Posterior cingulate gyrus (tissue), 11 donors: ENCODE measurements at regions not wholly inside any gene's neighbourhood (a gene's known extent, or its start where the extent isn't known, plus 50 kb on each side); places are given as distances from the start of the nearest gene placed in this dataset.
"Not testable (repeated sequence)": the region's sequence is repeated elsewhere in the genome, so short reads cannot be mapped to it uniquely, and the experiment has no call there.

Experiments used
- DNase-seq, 10 donors: peaks; one replicate each; pipeline versions ENCODE4 v3.0.0 to v3.0.0-alpha.2; 2020 to 2021; ENCODE audit warnings: mixed read lengths in 3 of 10
- intact Hi-C: fragments of 100-400 bp; cut with DNase I; formaldehyde crosslinking; loops from one replicate; pipeline ENCODE4 v1.15.1; 2023

DNA sequence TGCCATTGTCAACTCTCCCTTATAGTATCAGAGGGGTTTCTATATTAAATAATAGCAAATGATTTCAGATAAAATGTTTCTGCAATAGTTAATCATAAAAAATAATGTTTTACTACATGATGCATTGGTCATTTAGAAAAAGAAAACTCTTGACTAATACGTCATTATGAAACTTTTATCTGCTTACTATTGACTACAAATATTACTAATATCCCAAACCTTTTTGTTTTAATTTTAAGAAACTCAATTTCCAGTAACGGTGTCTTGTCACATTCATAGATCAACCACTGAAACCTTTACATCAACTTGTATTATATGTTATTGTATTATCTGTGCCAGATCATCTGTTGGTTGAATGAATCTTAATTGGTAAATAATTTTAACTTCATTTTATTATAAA is 482.9 kb upstream of the SLC35B3 start:
- intact Hi-C loops: no loop called here
- DNase-seq: no peak

DNA sequence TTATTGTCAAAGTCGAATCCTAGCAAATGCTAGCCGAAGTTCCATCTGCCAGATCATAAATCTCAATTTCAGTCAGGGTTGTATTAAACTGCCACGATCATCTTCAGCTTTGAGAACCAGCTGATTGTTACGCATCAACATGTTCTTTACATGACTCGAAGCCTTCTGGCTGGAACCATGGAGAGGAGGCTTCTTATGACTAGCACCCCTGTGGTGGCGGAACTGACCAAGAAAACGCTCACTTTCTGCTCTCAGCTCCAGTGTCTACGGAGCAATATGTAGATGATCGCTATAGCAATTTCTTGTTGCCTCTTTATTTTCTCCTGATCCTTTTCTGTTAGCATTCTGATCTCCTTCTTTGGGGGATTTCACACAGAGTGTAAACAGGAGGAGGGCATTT is 479.4 kb upstream of the SLC35B3 start:
- intact Hi-C loops: no loop called here
- peak in 1 of 10 donors; percentile 55 for DNase-seq

DNA sequence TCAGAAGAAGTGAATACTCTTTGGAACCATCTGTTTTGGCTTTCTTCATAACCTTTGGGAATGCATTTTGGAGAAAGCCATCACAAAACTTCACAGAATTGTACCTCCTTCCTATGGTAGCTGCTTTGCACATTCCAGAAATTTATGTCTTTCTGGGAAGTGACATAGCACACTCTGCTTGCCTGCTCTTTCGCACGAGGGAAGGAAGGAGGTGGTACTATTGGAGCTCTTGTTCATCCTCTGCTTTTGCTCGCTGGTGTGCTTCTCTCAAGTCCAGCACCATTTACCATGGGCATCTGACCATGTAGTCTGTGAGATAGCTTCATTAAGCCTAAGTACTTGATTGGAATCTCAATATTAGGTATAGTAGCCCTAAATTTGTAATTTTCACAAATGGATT is 473.3 kb upstream of the SLC35B3 start:
- intact Hi-C loops: no loop called here

DNA sequence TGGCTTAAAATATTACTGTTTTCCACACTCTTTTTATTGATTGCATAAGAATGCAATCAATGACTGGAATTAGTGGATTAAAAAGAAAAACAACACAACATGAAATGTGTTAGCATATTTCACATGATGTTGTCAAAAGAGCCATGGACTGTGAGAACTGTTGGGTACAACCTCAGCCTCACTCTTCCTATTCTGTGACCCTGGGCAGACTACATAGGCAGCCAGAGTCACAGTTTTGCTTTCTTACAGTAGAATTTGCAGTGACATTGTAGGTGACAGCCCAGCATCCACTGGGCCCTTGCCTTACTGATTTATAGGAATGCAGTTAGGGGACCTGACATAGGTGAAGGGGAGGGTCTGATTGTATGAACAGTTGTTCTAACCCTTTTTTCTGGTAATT is 471.4 kb upstream of the SLC35B3 start:
- no peak for DNase-seq
- intact Hi-C loops: no loop called here

More for the DNA sequence above, 473.3 kb upstream of the SLC35B3 start:
- no peak for DNase-seq

DNA sequence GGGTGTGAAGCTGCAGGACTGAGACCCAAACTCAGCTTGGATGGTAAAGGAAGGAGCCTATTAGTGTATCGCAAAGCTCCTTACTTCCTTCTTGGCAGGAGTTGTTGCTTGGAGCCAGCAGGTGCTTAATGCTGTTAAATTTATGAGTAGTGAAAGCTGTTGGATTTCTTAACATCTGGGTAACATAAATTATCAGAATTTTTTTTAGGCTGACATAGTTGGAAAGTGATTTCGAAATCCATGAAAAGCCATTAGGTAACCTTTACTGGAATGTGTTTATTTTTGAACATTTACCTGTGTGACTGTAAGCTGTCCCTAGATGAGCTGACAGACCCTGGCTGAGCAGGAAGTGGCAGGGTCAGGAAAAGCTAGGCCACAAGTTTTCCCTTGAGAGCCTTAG is 470.4 kb upstream of the SLC35B3 start:
- intact Hi-C loops: no loop called here
- no peak for DNase-seq

DNA sequence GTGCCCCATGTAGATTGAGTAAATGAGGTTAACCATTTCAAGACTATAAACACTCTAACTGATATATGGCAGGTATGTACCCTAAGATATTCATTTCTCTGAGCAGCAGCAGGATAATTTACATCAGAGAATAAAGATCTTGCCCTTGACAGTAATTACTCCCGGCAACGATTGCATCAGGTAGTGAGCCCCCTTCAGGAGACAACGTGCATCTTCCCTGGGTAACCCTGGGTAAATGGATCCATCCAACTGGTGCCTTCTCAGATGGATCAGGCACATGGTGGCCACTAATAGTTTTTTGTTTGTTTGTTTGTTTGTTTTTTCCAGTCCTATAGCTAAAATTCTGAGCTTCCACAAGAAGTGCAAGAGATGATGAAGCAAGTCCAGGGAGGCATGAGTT is 469.4 kb upstream of the SLC35B3 start:
- DNase-seq: no peak
- intact Hi-C loops: no loop called here

DNA sequence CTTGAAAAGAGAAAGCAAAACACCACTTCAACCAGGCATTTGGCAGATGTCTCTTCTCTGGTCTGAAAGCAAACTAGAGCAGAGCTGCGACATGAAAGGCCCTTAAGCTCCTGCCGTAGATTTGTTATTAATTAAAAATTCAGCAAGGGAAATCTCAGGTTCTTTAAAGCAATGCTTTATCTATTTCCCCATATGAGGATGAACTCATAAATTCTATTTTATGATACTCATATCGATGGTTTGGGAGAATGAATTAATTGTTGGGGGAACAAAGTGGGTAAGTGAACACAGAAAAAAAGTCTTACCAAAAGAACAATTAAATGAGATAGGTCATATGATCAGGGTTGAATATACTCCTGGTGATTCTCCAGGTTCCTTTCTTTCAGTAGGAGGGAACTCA is 464.7 kb upstream of the SLC35B3 start:
- intact Hi-C loops: no loop called here
- no peak for DNase-seq

DNA sequence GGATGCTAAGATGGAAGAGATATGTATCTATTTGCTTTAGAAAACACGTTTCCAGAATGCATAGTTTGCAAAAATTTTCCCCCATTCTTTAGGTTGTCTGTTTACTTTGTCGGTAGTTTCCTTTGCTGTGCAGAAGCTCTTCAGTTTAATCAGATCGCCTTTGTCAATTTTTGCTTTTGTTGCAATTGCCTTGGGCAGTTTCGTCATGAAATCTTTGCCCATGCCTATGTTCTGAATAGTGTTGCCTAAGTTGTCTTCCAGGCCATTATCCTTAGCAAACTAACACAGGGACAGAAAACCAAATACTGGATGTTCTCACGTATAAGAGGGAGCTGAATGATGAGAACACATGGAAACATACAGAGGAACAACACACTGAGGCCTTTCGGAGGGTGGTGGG is 454.2 kb upstream of the SLC35B3 start:
- intact Hi-C loops: no loop called here

DNA sequence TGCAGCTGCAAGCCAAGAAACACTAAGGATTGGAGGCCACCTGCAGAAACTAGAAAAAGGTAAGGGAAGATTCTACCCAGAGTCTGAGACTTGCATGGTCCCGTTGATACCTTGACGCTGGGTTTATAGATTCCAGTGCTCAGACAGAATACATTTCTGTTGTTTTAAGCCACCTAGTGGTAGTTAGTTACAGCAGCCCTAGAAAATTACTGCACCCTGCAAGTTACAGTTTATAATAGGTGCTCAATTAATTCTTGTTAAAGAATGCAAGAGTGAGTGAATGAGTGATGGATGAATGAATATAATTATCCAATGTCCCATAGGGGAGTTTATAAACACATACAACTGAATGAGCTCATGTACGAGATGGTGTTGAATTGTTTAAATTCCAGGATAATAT is 453.1 kb upstream of the SLC35B3 start:
- intact Hi-C loops: no loop called here
- no peak for DNase-seq

More for the DNA sequence above, 454.2 kb upstream of the SLC35B3 start:
- DNase-seq: no peak

DNA sequence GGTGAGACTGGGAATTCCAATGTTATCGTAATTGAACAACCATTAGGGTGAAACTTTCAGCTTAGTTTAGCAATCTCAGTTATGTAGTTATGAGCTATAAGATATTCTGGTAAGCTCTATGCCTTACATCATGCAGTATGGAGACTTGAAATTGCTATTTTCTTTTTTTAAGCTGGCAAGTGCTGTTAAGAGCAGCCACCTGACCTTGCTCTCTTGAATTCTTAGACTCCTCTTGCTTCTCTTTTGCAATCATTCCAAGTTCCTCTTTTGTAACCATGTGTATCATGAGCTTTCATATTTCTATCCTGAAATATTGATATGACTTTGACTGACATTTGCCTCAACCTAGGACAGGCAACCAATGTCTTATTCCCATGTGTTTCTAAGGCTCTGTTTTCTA is 446.3 kb upstream of the SLC35B3 start:
- DNase-seq: no peak
- intact Hi-C loops: no loop called here

DNA sequence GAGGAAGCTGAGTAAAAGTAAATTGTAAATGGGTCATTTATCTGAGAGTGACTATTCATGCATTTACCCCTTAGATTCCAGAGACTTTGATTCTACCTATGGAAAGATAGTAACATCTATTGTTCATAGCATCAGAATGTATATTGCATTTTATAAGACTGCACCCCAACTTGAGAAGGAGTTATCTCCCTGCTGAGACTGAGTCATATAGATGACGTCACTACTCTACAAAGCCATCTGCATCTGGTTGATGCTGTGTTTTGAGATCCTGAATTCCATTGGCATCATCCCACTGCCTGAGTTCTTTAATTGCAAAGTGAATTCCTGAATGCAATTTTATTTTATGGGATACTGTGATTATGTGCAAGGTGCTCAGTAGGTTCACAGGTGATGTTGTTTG is 444.0 kb upstream of the SLC35B3 start:
- intact Hi-C loops: no loop called here
- DNase-seq: no peak

DNA sequence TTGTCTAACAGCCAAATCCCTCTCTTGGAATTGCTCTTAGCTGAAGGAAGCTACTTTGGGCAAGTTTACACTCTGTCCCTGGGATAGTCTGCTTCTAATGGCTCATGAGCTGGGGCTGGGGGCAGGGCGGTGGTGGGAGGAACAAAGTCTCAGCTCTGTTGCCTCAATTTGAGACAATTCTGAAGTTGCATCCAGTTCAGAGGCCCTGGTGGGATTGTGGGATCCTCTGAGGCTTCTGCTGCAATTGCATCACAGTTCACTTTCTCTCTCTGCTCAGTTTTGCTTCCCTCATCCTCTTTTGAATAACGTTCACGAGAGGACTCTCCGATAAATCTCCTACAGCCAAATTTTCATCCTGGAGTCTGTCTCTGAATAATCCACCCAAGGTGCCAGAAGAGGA is 440.6 kb upstream of the SLC35B3 start:
- intact Hi-C loops: no loop called here
- DNase-seq: no peak

DNA sequence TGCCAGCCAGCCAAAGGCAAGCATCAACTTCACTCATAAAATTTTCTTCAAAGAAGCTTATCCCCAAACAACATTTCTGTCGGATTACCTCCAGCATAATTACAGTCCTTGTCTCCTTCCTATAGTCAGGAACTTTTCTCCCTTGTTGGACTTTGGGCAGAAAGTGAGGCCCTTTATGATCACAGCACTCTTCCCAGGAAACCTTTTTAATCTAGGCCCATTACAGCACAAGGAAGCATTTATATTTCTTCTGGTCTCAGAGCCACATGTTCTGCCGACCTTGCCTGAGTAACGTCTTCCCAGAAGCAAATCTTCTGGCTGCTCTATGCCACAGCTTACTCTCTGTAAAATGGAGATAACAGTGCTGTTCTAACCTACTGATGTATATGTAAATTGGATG is 437.2 kb upstream of the SLC35B3 start:
- intact Hi-C loops: no loop called here
- no peak for DNase-seq

DNA sequence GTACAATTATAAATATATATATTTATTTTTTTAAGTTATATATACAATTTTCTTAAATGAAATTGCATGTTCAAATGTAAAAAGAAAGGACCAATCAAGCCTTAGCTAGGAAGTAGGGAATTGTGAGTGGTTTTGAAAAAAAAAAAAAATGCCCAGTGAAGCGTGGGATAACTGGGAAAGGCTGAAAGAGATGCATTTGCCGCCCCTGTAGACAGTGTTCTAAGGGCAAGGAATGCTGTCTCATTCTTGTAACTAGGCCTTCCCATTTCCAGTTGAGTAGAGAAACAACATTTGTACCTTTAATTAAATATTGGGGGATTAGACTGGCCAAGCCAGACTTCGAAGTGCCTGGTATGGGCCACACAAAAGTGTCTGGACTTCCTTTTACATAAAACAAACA is 430.1 kb upstream of the SLC35B3 start:
- intact Hi-C loops: no loop called here
- DNase-seq: no peak

DNA sequence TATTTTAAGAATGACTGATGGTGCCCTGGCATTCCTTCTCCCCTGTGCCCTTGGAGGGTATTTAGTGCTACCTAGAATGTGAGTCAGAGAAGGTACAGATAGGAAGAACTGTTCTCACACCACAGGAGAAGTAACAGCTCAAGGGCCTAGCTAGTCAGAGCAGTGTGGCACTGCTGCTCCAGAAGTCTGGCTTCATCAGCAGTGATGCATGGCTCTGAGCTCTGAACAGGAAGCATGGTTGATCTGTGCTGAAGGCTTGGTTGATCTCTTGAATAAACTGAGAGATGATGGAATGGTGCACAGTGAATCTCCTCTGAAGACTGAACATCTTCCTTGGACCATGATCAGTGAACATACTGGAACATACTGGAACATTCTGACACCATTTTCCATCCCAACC is 425.3 kb upstream of the SLC35B3 start:
- intact Hi-C loops: no loop called here
- DNase-seq: no peak

DNA sequence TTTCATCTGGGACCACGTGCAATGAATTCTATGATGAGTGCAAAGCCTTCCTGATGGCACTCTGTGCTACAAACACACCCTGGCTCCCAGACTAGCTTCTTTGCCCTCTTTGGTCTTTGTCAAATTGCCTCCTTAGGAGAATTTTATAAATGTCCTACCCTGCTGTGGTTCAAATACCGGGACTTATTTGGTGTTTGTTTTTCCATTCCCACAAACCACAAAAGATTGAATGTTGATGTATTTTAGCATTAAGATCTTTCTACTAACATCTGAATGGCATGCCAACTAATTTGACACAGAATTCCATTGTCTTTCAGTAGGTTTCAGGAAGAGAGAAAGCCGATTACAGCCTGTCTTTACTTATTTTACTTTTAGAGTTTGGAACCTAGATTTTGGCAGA is 424.2 kb upstream of the SLC35B3 start:
- DNase-seq: no peak

DNA sequence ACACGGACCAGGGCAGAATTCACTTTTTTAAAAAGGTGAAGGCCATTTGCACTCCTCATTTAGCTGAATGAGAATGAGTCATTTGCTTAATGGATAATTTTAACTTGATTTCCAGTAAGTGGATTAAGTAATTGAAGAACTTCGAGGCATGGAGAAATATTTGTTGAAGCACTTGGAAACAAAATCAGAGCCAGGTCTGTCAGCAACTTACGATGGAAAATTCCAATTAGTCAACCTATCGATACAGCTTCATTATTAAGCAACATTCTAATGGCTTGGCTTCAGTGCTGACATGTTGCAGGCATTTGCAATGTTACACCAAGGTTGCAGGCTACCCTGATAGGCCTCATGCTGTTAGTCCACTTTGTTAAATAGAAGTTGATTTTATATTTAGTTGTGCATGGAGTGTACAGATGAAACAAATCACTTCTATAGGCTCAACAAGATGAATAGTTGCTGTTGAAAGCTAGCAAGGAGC is 423.5 kb upstream of the SLC35B3 start:
- no peak for DNase-seq

More for the DNA sequence above, 424.2 kb upstream of the SLC35B3 start:
- intact Hi-C loops: no loop called here

DNA sequence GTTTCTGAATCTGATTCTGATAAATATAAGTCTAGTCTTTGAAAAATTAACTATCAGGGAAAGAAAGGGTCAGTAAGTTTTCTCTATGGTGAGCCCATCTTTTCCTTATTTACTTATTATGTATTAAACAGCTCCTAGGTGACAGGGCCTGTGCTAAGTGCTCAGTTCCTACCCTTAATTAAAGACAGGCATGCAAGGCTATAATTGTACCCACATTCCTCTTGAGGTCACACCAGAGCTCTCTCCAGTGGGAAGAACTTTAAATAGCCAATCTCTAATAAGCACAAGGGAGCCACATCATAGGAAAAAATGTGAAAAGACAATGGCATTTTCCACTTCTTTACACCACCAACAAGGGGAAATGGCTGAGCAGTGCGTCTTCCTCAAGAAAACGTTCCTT is 421.8 kb upstream of the SLC35B3 start:
- intact Hi-C loops: no loop called here
- DNase-seq: no peak

More for the DNA sequence above, 423.5 kb upstream of the SLC35B3 start:
- intact Hi-C loops: no loop called here

DNA sequence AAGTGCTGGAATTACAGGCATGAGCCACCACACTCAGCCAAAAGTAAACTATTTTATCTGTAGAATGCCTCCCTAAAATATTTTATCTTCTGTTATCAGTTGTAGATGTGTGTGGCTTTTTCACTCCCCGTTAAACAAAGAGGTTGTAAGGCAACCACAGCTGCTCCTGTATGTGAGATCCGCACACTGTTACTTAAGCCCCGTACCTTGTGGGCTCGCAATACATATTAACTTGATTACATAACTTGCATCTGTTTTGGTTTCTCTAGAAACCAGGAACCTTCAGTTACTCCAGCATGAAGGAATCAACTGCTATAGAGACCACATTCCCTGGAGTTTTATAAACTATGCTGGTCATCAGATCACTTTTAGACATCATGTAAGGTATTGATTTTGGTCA is 420.1 kb upstream of the SLC35B3 start:
- DNase-seq: no peak
- intact Hi-C loops: no loop called here

DNA sequence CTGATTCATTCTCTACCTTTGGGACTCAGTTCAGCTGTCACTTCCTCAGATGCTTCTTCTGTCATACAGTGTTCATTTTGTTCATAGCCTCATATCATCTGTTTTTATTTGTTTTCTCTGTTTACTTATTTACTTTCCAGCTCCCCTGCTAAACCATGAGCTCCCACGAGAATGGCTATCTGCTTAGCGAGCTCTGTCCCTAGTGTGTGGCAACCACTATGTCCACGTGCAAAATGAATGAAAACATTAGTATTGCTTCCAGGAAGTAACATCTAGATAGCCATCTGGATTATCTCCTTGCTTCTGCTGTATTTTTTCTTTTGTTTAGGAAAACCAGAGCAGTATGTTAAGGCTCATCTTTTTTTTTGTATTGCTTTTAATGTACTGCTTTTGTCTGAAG is 417.0 kb upstream of the SLC35B3 start:
- intact Hi-C loops: no loop called here
- DNase-seq: no peak

DNA sequence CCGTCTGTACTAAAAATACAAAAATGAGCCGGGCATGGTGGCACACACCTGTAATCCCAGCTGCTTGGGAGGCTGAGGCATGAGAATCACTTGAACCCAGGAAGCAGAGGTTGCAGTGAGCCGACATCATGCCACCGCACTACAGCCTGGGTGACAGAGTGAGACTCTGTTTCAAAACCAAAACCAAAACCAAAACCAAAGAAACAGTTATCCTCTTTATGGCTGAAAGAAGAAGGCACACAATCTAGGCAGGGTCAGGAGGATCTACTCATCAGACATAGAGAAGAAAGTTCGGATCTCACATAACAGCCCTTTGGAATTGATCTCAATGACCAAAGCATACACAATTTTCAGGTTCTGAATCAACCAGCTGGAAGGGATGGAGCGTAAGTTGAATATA is 411.3 kb upstream of the SLC35B3 start:
- intact Hi-C loops, DNase-seq: not testable (repeated sequence)

DNA sequence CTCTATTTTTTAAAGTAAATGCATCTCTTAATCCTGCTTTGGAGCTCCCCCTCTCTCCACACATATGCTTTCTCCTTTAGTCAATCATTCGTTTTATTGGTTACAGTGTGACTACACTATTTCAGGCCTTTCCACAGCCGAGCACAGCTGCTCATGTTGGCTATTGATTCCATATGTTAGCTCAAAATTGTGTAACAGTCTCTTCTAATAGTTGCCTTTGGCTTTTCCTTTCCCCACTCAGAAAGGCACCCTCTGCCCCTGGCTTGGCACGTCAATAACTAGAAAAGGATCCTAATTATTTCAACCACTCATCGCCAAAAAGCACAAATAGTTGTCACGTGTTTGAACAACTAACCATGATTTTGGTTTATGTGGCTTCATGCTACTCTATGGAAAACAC is 410.3 kb upstream of the SLC35B3 start:
- intact Hi-C loops: no loop called here

DNA sequence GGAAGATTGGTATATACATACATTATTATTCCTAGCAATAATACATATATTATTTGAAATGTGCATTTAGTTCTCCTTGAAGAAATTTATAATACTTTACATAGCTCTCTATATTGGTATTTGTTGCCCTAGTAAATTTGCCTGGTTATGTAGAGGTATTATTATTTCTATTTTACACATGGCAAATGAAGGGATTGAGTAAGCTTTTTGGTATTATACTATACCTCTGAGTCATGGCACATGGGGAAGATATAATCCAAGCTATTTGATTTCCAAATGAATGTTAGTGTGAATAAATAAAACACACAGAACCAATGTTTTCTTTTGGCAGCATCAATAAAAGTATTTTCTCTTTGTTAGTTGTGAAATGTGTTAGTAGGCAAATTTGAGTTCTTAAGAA is 409.6 kb upstream of the SLC35B3 start:
- intact Hi-C loops: no loop called here
- no peak for DNase-seq

More for the DNA sequence above, 410.3 kb upstream of the SLC35B3 start:
- no peak for DNase-seq

DNA sequence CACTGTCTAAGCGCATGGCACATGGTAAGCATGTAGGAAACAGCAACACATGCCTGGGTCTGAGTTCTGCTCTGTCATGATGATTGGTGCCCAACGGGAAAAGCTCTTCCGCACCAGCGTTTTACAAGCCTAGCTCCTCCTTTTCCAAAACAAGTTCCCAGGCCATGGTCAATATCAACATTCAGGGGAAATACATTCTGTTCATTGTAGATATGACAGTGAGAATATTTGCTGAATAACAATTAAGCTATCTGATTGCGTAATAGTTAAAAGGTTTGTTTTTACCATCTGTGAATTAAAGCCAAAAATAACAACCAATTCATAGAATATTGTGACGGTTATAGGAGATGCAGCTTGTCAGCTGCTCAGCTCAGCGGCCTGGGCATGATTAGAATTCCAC is 404.3 kb upstream of the SLC35B3 start:
- intact Hi-C loops: no loop called here
- DNase-seq: no peak
